SK-N-SH treated with all-trans-retinoic acid at 6 μM for 48 hours (cell line): ENCODE measurements at regions not wholly inside any gene's neighbourhood (a gene's known extent, or its start where the extent isn't known, plus 50 kb on each side); places are given as distances from the start of the nearest gene placed in this dataset.

Experiments used
- ATAC-seq: fragments of 200-7000 bp; cut with Tn5 transposase; 3 replicates; pipeline ENCODE4 v1.9.1; 2020; ENCODE audit warnings: mild to moderate bottlenecking, moderate library complexity
- ARNTL ChIP-seq: fragments of 450-650 bp; formaldehyde crosslinking; IDR thresholded peaks from 2 replicates; pipeline ENCODE4 v1.5.0; 2020; ENCODE audit warnings: low read depth, mild to moderate bottlenecking, moderate library complexity, borderline replicate concordance
- BACH2 ChIP-seq: fragments of 250-450 bp; sonication (Bioruptor Pico); IDR thresholded peaks from 2 replicates; pipeline ENCODE4 v1.9.0; 2021; ENCODE audit warnings: mild to moderate bottlenecking, borderline replicate concordance
- CSDC2 ChIP-seq: fragments of 250-450 bp; sonication (Bioruptor Pico); IDR thresholded peaks from 2 replicates; pipeline ENCODE4 v1.5.0; 2020; ENCODE audit warnings: mild to moderate bottlenecking, moderate library complexity
- ESRRG ChIP-seq: fragments of 250-450 bp; sonication (Bioruptor Pico); IDR thresholded peaks from 2 replicates; pipeline ENCODE4 v1.6.1; 2021; ENCODE audit warnings: mild to moderate bottlenecking
- GLIS3 ChIP-seq: fragments of 250-450 bp; sonication (Bioruptor Pico); IDR thresholded peaks from 2 replicates; pipeline ENCODE4 v1.5.0; 2020; ENCODE audit warnings: mild to moderate bottlenecking, moderate library complexity
- ISL1 ChIP-seq: fragments of 250-450 bp; sonication (Bioruptor Pico); IDR thresholded peaks from 2 replicates; pipeline ENCODE4 v2.1.2; 2022; ENCODE audit warnings: mild to moderate bottlenecking, moderate library complexity
- OSR1 ChIP-seq: fragments of 250-450 bp; sonication (Bioruptor Pico); IDR thresholded peaks from 2 replicates; pipeline ENCODE4 v1.8.0; 2022; ENCODE audit warnings: moderate library complexity, mild to moderate bottlenecking, inconsistent platforms
- PPARA ChIP-seq: fragments of 250-450 bp; sonication (Bioruptor Pico); IDR thresholded peaks from 2 replicates; pipeline ENCODE4 v1.5.0; 2020; ENCODE audit warnings: mild to moderate bottlenecking, borderline replicate concordance
- RARB ChIP-seq: fragments of 250-450 bp; sonication (Bioruptor Pico); IDR thresholded peaks from 2 replicates; pipeline ENCODE4 v1.8.0; 2021; ENCODE audit warnings: mild to moderate bottlenecking, moderate library complexity
- SNAI2 ChIP-seq: fragments of 250-450 bp; sonication (Bioruptor Pico); IDR thresholded peaks from 2 replicates; pipeline ENCODE4 v1.5.0; 2020; ENCODE audit warnings: mild to moderate bottlenecking, moderate library complexity
- TCF4 ChIP-seq: fragments of 250-450 bp; sonication (Bioruptor Pico); IDR thresholded peaks from 2 replicates; pipeline ENCODE4 v1.8.0; 2021; ENCODE audit warnings: mild to moderate bottlenecking, moderate library complexity, borderline replicate concordance
- TOX ChIP-seq: fragments of 250-450 bp; sonication (Bioruptor Pico); IDR thresholded peaks from 2 replicates; pipeline ENCODE4 v1.8.0; 2021; ENCODE audit warnings: mild to moderate bottlenecking, moderate library complexity, borderline replicate concordance
- ZC3H10 ChIP-seq: fragments of 250-450 bp; sonication (Bioruptor Pico); IDR thresholded peaks from 2 replicates; pipeline ENCODE4 v1.5.1; 2021; ENCODE audit warnings: mild to moderate bottlenecking, moderate library complexity
- ZFP3 ChIP-seq: fragments of 250-450 bp; sonication (Bioruptor Pico); IDR thresholded peaks from 2 replicates; pipeline ENCODE4 v1.5.0; 2020; ENCODE audit warnings: mild to moderate bottlenecking, moderate library complexity
- ZFP30 ChIP-seq: fragments of 450-650 bp; formaldehyde crosslinking; IDR thresholded peaks from 2 replicates; pipeline ENCODE4 v1.5.0; 2022; ENCODE audit warnings: mild to moderate bottlenecking, moderate library complexity
- ZNF565 ChIP-seq: fragments of 450-650 bp; formaldehyde crosslinking; conservative IDR thresholded peaks from 2 replicates; pipeline ENCODE4 v1.5.0; 2020; ENCODE audit warnings: low read depth, mild to moderate bottlenecking, moderate library complexity
- ZNF70 ChIP-seq: fragments of 450-650 bp; formaldehyde crosslinking; IDR thresholded peaks from 2 replicates; pipeline ENCODE4 v1.5.0; 2020; ENCODE audit warnings: mild to moderate bottlenecking, moderate library complexity
- ZNF8 ChIP-seq: fragments of 450-650 bp; formaldehyde crosslinking; IDR thresholded peaks from 2 replicates; pipeline ENCODE4 v1.5.0; 2020; ENCODE audit warnings: mild to moderate bottlenecking, moderate library complexity
- TF ChIP-seq, protein P1 (sequence below): fragments of 250-450 bp; sonication (Bioruptor Pico); IDR thresholded peaks from 2 replicates; pipeline ENCODE4 v1.5.1; 2020; ENCODE audit warnings: low read depth, mild to moderate bottlenecking, moderate library complexity
- TF ChIP-seq, protein P2 (sequence below): fragments of 250-450 bp; sonication (Bioruptor Pico); IDR thresholded peaks from 2 replicates; pipeline ENCODE4 v1.5.1; 2021; ENCODE audit warnings: mild to moderate bottlenecking, moderate library complexity
- TF ChIP-seq, protein P3 (sequence below): fragments of 250-450 bp; sonication (Bioruptor Pico); IDR thresholded peaks from 2 replicates; pipeline ENCODE4 v1.8.0; 2020; ENCODE audit warnings: mild to moderate bottlenecking, moderate library complexity, borderline replicate concordance
- TF ChIP-seq, protein P4 (sequence below): fragments of 250-450 bp; sonication (Bioruptor Pico); IDR thresholded peaks from 2 replicates; pipeline ENCODE4 v1.5.0; 2020; ENCODE audit warnings: mild to moderate bottlenecking, moderate library complexity
- TF ChIP-seq, protein P5 (sequence below): fragments of 250-450 bp; sonication (Bioruptor Pico); IDR thresholded peaks from 2 replicates; pipeline ENCODE4 v1.8.0; 2021; ENCODE audit warnings: low read depth, mild to moderate bottlenecking, moderate library complexity, borderline replicate concordance

DNA sequence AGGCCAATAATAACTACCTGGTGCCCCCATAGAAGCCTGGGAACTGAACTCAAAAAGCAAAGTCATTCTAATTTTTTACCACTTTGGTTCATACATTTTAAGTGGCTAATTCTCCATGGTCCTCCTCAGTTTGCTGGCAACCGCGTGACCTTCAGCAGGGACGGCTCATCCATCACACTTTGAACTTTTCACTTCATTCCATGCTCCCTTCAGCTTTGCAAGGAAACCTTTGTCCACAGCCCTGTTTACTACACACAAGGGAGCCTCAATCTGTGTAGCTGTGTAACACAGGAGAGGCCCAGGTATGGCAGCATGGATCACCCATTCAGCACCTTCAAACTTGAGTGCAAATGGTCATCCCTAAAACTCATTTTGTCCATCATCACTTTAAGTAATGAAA lies 552.4 kb downstream of the IRX1 start:
- TF ChIP-seq ISL1 (CRISPR knock-in tag): no peak
- no peak for TF ChIP-seq RARB (CRISPR knock-in tag)
- TF ChIP-seq ZNF70: no peak
- no peak for TF ChIP-seq ESRRG (CRISPR knock-in tag)
- TF ChIP-seq TOX (CRISPR knock-in tag): no peak
- TF ChIP-seq ZNF565 (CRISPR knock-in tag): no peak
- TF ChIP-seq, protein P1, sequence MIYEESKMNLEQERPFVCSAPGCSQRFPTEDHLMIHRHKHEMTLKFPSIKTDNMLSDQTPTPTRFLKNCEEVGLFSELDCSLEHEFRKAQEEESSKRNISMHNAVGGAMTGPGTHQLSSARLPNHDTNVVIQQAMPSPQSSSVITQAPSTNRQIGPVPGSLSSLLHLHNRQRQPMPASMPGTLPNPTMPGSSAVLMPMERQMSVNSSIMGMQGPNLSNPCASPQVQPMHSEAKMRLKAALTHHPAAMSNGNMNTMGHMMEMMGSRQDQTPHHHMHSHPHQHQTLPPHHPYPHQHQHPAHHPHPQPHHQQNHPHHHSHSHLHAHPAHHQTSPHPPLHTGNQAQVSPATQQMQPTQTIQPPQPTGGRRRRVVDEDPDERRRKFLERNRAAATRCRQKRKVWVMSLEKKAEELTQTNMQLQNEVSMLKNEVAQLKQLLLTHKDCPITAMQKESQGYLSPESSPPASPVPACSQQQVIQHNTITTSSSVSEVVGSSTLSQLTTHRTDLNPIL (CRISPR knock-in tag): no peak
- TF ChIP-seq CSDC2: no peak
- no peak for ATAC-seq

DNA sequence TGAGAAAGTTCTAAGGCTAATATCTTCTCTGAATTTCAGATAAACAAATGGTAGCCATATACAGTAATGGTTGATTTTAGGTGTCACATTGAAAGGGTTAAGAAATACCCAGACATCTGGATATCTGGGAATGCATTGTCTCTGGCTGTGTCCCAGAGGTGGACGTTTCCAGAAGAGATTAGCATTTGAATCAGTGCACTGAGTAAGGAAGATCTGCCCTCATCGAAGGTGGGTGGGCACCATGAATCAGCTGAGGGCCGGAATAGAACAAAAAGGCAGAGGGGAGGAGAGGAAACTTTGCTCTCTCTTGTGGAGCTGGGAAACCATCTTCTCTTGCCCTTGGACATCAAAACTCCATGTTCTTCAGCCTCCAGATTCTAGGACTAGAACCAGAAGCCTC lies 554.4 kb downstream of the IRX1 start:
- no peak for ATAC-seq
- TF ChIP-seq ZNF70 (no peak), OSR1 (CRISPR knock-in tag) (no peak), ZC3H10 (no peak), PPARA (no peak), TOX (CRISPR knock-in tag) (no peak), GLIS3 (no peak), RARB (CRISPR knock-in tag) (no peak), ZNF565 (CRISPR knock-in tag) (no peak), ZNF8 (no peak), BACH2 (CRISPR knock-in tag) (no peak), SNAI2 (CRISPR knock-in tag) (no peak), TCF4 (CRISPR knock-in tag) (no peak), ESRRG (CRISPR knock-in tag) (no peak), ZFP30 (CRISPR knock-in tag) (no peak), ZFP3 (no peak), ARNTL (CRISPR knock-in tag) (no peak)
- TF ChIP-seq, protein P2, sequence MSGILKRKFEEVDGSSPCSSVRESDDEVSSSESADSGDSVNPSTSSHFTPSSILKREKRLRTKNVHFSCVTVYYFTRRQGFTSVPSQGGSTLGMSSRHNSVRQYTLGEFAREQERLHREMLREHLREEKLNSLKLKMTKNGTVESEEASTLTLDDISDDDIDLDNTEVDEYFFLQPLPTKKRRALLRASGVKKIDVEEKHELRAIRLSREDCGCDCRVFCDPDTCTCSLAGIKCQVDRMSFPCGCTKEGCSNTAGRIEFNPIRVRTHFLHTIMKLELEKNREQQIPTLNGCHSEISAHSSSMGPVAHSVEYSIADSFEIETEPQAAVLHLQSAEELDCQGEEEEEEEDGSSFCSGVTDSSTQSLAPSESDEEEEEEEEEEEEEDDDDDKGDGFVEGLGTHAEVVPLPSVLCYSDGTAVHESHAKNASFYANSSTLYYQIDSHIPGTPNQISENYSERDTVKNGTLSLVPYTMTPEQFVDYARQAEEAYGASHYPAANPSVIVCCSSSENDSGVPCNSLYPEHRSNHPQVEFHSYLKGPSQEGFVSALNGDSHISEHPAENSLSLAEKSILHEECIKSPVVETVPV: no peak
- TF ChIP-seq, protein P3, sequence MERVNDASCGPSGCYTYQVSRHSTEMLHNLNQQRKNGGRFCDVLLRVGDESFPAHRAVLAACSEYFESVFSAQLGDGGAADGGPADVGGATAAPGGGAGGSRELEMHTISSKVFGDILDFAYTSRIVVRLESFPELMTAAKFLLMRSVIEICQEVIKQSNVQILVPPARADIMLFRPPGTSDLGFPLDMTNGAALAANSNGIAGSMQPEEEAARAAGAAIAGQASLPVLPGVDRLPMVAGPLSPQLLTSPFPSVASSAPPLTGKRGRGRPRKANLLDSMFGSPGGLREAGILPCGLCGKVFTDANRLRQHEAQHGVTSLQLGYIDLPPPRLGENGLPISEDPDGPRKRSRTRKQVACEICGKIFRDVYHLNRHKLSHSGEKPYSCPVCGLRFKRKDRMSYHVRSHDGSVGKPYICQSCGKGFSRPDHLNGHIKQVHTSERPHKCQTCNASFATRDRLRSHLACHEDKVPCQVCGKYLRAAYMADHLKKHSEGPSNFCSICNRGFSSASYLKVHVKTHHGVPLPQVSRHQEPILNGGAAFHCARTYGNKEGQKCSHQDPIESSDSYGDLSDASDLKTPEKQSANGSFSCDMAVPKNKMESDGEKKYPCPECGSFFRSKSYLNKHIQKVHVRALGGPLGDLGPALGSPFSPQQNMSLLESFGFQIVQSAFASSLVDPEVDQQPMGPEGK (CRISPR knock-in tag): no peak

DNA sequence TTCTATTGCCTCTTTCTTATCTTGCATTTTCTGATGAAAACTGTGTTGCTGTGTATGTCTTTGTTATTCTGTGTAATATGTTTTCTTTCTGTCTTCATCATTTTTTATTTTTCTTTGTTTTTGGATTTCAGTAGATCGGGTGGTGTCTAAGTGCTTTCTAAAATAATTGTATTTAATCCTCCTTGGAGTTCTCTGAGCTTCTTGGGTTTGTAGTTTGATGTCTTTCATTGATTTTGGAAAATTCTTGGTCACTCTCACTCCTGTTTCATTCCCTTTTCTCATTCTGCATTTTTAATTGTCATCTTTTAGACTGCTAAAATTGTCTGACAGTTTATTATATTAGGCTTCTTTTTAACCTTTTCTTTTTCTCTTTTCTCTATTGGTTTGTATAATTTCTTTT lies 560.5 kb downstream of the IRX1 start:
- ATAC-seq: no peak
- TF ChIP-seq ZNF70 (no peak), ZFP3 (no peak), RARB (CRISPR knock-in tag) (no peak), OSR1 (CRISPR knock-in tag) (no peak), ISL1 (CRISPR knock-in tag) (no peak), ZNF565 (CRISPR knock-in tag) (no peak), TOX (CRISPR knock-in tag) (no peak)
- TF ChIP-seq, protein P4, sequence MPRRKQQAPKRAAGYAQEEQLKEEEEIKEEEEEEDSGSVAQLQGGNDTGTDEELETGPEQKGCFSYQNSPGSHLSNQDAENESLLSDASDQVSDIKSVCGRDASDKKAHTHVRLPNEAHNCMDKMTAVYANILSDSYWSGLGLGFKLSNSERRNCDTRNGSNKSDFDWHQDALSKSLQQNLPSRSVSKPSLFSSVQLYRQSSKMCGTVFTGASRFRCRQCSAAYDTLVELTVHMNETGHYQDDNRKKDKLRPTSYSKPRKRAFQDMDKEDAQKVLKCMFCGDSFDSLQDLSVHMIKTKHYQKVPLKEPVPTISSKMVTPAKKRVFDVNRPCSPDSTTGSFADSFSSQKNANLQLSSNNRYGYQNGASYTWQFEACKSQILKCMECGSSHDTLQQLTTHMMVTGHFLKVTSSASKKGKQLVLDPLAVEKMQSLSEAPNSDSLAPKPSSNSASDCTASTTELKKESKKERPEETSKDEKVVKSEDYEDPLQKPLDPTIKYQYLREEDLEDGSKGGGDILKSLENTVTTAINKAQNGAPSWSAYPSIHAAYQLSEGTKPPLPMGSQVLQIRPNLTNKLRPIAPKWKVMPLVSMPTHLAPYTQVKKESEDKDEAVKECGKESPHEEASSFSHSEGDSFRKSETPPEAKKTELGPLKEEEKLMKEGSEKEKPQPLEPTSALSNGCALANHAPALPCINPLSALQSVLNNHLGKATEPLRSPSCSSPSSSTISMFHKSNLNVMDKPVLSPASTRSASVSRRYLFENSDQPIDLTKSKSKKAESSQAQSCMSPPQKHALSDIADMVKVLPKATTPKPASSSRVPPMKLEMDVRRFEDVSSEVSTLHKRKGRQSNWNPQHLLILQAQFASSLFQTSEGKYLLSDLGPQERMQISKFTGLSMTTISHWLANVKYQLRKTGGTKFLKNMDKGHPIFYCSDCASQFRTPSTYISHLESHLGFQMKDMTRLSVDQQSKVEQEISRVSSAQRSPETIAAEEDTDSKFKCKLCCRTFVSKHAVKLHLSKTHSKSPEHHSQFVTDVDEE (CRISPR knock-in tag): no peak
- TF ChIP-seq, protein P5, sequence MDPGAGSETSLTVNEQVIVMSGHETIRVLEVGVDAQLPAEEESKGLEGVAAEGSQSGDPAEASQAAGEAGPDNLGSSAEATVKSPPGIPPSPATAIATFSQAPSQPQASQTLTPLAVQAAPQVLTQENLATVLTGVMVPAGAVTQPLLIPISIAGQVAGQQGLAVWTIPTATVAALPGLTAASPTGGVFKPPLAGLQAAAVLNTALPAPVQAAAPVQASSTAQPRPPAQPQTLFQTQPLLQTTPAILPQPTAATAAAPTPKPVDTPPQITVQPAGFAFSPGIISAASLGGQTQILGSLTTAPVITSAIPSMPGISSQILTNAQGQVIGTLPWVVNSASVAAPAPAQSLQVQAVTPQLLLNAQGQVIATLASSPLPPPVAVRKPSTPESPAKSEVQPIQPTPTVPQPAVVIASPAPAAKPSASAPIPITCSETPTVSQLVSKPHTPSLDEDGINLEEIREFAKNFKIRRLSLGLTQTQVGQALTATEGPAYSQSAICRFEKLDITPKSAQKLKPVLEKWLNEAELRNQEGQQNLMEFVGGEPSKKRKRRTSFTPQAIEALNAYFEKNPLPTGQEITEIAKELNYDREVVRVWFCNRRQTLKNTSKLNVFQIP (CRISPR knock-in tag): no peak
- TF ChIP-seq, protein P1 (CRISPR knock-in tag): no peak
- TF ChIP-seq, protein P2: no peak
- TF ChIP-seq, protein P3 (CRISPR knock-in tag): no peak
